ENCODE measurements at regions not wholly inside any gene's neighbourhood (a gene's known extent, or its start where the extent isn't known, plus 50 kb on each side); places are given as distances from the start of the nearest gene placed in this dataset.

DNA sequence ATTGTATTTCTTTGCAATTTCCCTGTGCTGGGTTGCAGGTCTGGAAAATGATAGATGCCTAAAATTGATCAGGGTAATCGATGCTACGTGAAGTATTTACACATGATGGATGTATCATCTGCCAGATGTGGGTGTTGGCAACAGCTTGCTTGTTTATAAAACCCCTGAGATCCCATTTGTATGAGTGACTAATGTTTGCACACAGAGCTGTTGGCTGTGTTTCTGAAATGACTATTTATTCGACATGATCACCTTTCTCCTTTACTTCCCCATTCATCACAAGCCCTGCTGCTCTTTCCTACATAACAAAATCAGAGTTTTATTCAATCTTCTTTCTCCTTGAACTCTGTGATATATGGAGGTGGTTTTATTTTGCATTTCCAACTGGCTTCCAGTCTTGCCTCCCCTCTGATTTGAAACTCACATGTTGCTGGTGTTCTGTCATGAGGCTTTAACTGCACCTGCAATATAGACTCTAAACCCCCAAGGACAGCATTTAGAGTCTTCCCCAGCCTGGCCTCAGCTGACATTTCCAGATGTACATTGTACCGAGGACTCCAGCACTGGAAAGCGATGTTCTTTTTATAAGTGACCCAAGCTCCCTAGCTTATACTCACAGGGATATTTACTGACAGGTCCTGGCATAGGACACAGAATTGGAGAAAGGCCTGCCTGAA, 50.7 kb upstream of the SHB start:
- no peak for DNase-seq
- Mint-ChIP-seq H3K27ac (no peak overlapping the region), H3K27me3 (peaks cover 10 to 28% of the 10 kb centered on the region in 2 donors), H3K9me3 (no peaks in the 10 kb centered on the region), H3K4me3 (no peak overlapping the region), H3K4me1 (no peaks in the 10 kb centered on the region), H3K36me3 (no peaks in the 10 kb centered on the region)
- no peak for ATAC-seq (replicated peaks)

DNA sequence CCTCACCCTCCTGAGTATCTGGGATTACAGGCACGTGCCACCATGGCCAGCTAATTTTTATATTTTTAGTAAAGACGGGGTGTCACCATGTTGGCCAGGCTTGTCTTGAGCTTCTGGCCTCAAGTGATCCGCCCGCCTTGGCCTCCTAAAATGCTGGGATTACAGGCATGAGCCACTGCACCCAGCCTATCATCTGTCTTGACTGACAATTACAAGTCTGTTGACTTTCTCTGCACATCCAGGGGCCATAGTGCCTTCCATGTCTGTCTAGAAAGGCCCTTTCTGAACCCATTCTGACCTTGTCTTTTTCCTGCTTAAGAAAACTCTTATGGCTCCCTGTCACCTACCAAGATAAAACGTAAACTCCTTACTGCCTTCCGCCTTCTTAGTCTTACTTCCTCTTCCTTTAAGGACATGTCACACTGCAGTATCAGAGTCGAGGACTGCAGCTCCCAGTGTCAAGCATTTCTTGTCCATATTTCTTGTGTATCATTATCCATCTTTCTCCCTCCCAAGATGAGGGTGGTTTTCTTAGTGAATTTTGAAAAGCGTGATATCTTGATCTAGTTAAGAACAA, 49.9 kb upstream of the SHB start:
- DNase-seq (no peak), ATAC-seq (replicated peaks) (no peak)
- Mint-ChIP-seq H3K36me3 (no peaks in the 10 kb centered on the region), H3K27ac (no peak overlapping the region), H3K4me3 (no peak overlapping the region), H3K9me3 (no peaks in the 10 kb centered on the region), H3K27me3 (peaks cover 8 to 30% of the 10 kb centered on the region in 2 donors), H3K4me1 (no peaks in the 10 kb centered on the region)

Measured in stimulated activated naive B cell treated with anti-CD40 and anti-IgM and Interleukin-4, amounts not matched to agents 10 μg/mL and 1 μg/mL and 100 μg/mL, for 72 hours (primary cell).